NOMO-1 treated with dmso at 0.1 percent for 144 hours (cell line): ENCODE measurements at regions not wholly inside any gene's neighbourhood (a gene's known extent, or its start where the extent isn't known, plus 50 kb on each side); places are given as distances from the start of the nearest gene placed in this dataset.

Source experiments
- DNase-seq: peaks from one replicate; lab custom pipeline; 2025; ENCODE audit not compliant: unreplicated experiment; lab: John Stamatoyannopoulos, UW

DNA sequence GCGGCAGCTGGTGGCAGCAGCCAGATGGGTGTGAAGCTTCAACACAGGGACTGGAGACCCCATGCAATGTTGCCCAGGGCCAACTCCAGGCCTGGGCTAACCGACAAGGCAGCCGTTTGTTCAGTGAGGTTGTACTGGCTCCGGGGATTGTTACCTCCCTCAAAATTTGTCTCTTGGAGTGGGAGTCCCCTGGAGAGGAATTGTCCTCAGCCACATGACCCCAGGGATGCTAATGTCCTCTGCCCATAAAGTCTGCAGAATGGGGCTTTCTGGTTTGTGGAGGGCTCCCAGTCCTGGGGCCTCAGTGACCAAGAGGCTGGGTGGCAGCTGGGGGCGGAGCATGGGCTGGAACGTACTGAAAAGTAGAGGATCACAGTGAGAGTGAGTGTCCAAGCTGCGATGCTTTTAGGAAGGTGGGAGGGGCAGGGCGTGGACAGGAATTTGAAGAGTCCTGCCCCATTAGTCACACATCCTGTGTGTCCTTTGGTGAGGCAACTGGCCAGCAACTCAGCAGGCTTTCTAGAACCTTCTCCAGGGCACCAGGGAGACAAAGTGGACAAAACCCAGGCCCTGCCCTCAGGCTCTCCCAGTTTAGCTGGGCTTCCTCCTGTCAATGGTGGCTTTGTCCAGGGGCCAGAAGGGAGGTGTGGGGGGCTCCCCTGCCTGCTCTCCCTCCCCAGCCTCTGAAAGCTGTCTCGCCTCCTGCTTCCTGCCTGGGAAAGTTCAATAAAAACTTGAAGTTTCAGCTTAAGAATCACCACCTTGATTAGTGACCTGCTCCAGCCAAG is 114.0 kb downstream of the NSG2 start:
- DNase-seq: no peak

GRCh38 chr5:174165406-174165805 is 119.9 kb downstream of the NSG2 start:
- DNase-seq: no peak

GRCh38 chr5:174166231-174167079 is 120.9 kb downstream of the NSG2 start:
- DNase-seq: no peak

DNA sequence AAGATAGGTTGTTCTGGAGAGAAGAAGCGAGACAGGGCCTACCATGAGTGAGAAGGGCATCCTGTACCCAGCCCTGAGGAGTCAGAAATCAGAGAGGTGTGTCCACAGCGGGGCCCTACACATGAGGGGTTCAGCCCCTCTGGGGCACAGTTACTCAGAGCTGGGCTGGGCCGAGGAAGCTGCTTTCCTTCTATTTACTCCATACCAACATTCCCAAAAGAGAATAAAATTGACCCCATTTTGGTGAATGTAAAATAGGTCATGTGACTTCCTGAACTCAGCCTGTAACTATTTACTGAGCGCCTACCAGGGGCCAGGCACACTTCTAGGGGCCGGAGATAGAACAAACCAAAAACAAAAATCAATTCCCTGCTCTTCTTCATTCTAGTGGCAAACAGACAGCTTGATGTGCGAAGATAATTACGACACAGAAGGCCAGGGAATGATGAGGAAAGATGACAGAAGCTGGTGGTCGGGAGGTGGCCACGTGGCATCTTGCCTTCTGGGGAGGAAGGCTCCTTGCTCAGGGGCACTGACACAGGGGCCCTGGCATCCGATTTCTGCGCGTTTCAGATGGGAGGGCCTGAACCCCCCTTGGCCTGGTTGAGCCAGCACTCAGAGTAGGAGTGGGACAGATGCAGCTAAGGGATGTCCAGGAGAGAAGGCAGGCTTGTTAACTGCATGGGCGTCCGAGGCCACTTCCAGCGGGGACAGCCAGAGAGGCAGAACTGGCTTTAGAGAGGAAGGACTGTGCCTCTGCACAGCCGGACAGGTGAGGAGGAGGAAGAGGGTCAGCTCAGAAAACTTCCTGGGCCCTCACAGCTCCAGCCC is 121.8 kb downstream of the NSG2 start:
- DNase-seq: no peak

- DNase-seq: no peak
These were observed 126.6 kb downstream of the NSG2 start for GRCh38 chr5:174172152-174172551.

- no peak for DNase-seq
These were observed 127.1 kb downstream of the NSG2 start for GRCh38 chr5:174172566-174172965.

DNA sequence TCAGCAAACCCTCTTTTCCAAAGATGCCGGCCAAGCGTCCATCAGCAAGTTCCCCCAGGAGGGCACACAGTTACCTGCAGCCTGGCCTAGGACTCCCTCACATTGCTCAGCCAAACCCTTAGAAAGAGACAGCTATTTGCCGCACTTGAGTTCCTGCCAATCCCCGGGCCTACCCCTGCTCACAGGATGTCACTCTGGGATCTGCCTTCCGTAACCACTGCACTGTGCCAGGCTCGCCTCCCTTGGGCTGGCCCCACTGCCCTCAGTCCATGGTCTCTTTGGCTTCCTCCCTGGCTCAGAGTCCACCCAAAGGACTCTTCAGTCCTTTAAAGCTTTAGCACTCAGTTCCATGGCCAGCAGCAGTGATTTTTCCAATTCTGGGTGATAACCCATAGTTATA is 128.3 kb downstream of the NSG2 start:
- DNase-seq: no peak

DNA sequence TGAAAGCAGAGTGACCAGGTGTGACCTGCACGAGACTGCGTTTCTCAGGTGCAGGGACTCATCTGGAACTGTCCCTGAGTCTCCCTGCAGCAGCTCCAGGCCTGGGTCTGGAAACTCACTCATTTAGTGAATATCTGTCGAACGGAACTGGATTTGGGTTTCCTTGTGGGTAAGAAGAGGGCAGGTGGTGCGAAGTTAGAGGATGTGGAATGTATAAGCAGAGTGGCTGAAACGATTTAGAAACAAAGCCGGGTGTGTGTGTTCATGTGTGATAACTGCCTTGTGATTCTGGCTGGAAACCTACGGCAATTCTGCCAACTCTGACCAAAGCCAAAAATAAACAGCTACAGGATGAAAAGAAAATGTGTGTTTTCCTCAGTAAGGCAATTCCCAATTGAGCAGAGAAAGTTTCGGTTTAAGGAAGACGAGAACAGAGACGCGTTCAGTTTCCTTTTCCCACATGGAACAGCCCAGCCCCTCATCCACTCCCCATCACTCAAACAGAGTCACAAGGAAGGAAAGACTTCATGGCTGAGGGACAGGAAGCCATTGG is 130.3 kb downstream of the NSG2 start:
- DNase-seq: no peak

GRCh38 chr5:174176511-174176910 is 131.0 kb downstream of the NSG2 start:
- DNase-seq: no peak

GRCh38 chr5:174177531-174177930 is 132.0 kb downstream of the NSG2 start:
- DNase-seq: no peak

DNA sequence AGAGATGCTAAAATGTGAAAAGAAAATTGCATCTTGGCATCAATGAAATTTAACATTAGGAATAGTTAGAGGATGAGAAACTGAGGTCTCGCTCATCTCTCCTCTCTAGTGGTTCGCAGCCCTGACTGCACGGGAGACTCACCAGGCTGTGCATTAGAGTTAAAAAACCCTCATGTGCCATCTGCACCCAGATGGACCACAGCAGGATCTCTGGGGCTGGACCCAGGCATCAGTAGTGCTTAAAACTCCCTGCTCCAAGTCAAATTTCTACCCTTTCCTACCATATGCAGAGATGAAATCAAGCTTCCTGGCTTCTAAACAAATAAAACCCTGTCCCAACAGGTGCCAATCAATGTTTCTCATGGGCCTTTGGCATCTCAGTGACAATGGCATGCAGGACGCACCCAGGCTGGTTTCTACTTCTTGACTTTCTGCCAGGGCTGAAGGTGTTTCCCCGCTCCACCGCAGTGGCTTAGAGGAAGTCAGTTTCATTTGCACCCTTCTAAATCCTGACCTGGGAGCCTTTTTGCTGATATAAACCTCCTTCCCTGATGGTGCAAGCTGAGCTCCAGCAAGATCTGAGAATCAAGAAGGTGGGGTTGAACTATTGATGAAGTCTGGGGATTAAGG is 132.6 kb downstream of the NSG2 start:
- DNase-seq: no peak

DNA sequence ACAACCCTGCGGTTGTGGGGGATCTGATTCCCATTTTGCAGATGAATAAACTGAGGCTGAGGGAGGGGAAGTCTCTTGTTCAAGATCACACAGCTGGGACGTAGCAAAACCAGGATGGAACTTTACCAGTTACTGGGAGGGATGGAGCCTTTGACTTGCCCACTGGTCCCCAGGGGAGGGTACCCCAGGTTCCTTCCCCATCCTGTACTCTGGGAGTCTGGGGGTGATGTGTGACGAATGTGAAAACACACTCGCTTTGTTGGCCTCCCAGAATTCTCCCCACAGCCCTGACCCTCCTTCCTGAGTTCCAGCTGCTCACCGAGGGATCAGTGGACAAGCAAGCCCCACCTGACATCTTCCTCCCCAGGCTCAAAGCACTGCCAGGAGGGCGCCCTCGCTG is 135.1 kb downstream of the NSG2 start:
- DNase-seq: no peak

DNA sequence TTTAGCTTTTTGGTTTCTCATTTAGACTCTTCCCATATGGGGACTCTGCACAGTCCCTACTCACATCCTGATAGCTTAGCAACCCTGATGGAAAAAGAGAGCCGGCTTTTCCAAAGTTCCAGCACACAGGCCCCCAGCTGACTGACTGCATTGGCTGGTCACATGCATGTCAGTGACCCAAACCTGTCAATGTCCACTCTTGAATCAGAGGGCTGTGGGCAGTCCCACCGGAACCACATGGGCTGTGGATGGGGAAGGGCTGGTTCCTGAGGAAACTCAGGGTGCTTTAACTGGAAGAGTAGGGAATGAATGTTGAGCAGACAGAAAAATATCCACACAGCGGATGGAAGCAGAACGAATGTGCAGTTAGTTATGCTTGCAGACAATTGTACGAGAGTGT is 136.6 kb downstream of the NSG2 start:
- no peak for DNase-seq

DNA sequence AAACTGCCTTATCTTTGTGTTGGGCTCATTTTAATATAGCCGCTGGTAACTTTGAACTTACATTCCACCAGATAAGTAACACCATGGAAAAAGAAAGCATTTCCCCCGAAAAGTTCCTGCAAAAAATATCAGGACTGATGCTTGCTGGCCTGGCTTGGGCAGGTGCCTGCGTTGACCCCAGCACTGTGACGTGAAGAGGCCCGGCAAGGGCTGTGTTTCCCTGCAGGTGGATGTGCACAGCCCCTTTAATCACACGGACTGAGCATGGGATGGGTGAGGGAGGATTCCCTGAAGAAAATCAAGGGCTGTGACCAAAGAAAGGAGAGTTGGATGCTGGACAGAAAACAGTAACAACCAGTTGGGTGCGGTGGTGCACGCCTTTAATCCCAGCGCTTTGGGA is 138.2 kb downstream of the NSG2 start:
- no peak for DNase-seq

- DNase-seq: no peak
These were observed 140.0 kb downstream of the NSG2 start for GRCh38 chr5:174185506-174185905.

DNA sequence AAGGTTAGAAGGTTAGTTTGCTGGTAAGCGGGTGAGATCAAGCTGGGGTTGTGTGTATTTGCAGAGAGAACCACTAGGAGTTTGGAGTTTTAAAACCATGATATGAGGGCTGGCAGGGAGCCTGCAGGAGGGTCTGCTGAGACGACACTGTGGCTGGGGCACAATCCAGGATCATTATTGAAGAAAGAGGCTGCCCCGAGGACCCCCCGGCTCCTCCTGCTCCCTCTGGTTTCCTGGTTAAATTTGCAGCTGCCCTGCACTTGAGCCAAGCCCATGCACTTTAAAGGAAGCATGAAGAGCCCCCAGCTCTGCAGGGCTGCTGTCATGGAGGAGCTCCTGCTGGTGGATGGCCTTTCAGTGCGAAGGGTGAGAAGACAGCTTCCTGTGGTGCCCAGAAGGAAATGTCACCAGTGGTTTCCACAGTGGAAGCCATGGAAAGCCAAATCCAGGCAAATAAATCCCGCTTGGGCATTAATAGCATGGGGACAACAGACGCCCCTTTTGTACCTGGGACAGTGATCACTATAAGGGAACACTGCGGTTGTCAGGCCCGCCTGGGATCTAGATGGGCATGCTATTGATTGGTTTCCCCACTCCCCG is 140.7 kb downstream of the NSG2 start:
- DNase-seq: no peak

GRCh38 chr5:174187001-174187400 is 141.5 kb downstream of the NSG2 start:
- DNase-seq: no peak

GRCh38 chr5:174187481-174187880 is 142.0 kb downstream of the NSG2 start:
- DNase-seq: no peak

DNA sequence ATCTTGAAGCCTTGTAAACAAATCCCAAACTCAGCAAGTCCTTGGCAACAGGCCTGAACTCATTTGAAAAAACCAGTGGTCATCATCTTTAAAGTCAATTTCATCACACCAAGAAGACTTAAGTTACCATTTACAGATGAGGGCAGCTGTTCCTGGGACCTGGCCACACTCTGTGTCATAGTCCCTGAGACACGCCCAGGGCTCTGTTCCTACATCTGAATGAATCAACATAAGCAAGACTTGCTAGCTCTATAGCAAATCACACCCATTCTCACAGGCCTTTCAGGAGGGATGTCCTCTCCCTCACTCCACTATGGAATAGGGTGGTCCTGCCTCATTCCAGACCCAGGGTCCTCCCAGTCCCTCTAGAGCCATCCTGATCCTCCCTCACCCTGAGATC is 142.8 kb downstream of the NSG2 start:
- DNase-seq: no peak
